Liver (tissue), 8 donors: ENCODE measurements at regions not wholly inside any gene's neighbourhood (a gene's known extent, or its start where the extent isn't known, plus 50 kb on each side); places are given as distances from the start of the nearest gene placed in this dataset.

Source experiments
- DNase-seq: peaks from one replicate; pipeline ENCODE4 v3.0.0-alpha.2; 2017; ENCODE audit warnings: low spot score
- H3K27ac ChIP-seq, 2 donors: one replicate each; pipeline ENCODE4 v1.7.0; 2013; ENCODE audit warnings: inconsistent platforms in 2 of 2, low read length in 2 of 2, control low read depth in 1 of 2, low read depth in 1 of 2, mild to moderate bottlenecking in 1 of 2
- H3K27me3 ChIP-seq, 4 donors: one replicate each; pipeline versions ENCODE4 v1.6.1 to v1.7.0; 2013; ENCODE audit warnings: low read length in 3 of 4, inconsistent platforms in 1 of 4, mild to moderate bottlenecking in 1 of 4, moderate library complexity in 1 of 4; ENCODE audit not compliant: control insufficient read depth in 4 of 4, insufficient read depth in 4 of 4
- H3K36me3 ChIP-seq, 4 donors: one replicate each; pipeline versions ENCODE4 v1.6.1 to v1.7.0; 2013; ENCODE audit warnings: low read length in 3 of 4, mild to moderate bottlenecking in 3 of 4, low read depth in 1 of 4, moderate library complexity in 1 of 4; ENCODE audit not compliant: control insufficient read depth in 4 of 4, insufficient read depth in 3 of 4
- H3K4me1 ChIP-seq, 4 donors: one replicate each; pipeline versions ENCODE4 v1.6.1 to v1.7.0; 2013; ENCODE audit warnings: low read length in 3 of 4, mild to moderate bottlenecking in 3 of 4, moderate library complexity in 1 of 4; ENCODE audit not compliant: control insufficient read depth in 4 of 4, insufficient read depth in 4 of 4
- H3K4me3 ChIP-seq, 3 donors: one replicate each; pipeline versions ENCODE4 v1.6.1 to v1.7.0; 2013; ENCODE audit warnings: low read length in 3 of 3, control low read depth in 1 of 3, low read depth in 1 of 3, mild to moderate bottlenecking in 1 of 3
- H3K9ac ChIP-seq, 2 donors: one replicate each; pipeline ENCODE4 v1.7.0; 2013; ENCODE audit warnings: low read length in 2 of 2, mild to moderate bottlenecking in 2 of 2, moderate library complexity in 2 of 2, control low read depth in 1 of 2, low read depth in 1 of 2
- H3K9me3 ChIP-seq, 4 donors: one replicate each; pipeline versions ENCODE4 v1.6.1 to v1.7.0; 2013; ENCODE audit warnings: low read length in 3 of 4; ENCODE audit not compliant: control insufficient read depth in 4 of 4
- ATF3 ChIP-seq: IDR thresholded peaks from 2 replicates; pipeline ENCODE4 v1.6.1; 2016; ENCODE audit warnings: antibody characterized with exemption
- CTCF ChIP-seq: fragments of 150-350 bp; IDR thresholded peaks from 2 replicates; pipeline ENCODE4 v1.5.1; 2017; ENCODE audit warnings: improper control_type of control experiment, low read depth, low read length; ENCODE audit not compliant: missing input control
- EGR1 ChIP-seq, 2 donors: IDR thresholded peaks; 2 replicates each; pipeline ENCODE4 v1.6.1; 2016 to 2018; ENCODE audit warnings: antibody characterized with exemption in 2 of 2, low read depth in 2 of 2
- FOXA1 ChIP-seq: IDR thresholded peaks from 2 replicates; pipeline ENCODE4 v1.6.1; 2016; ENCODE audit warnings: antibody characterized with exemption
- FOXA2 ChIP-seq: IDR thresholded peaks from 2 replicates; pipeline ENCODE4 v1.6.1; 2016; ENCODE audit warnings: antibody characterized with exemption
- HNF4A ChIP-seq, 2 donors: conservative IDR thresholded peaks; 2 replicates each; pipeline ENCODE4 v1.6.1; 2016; ENCODE audit warnings: antibody characterized with exemption in 2 of 2, mild to moderate bottlenecking in 2 of 2
- HNF4G ChIP-seq: IDR thresholded peaks from 2 replicates; pipeline ENCODE4 v1.6.1; 2016; ENCODE audit warnings: antibody characterized with exemption
- JUND ChIP-seq, 2 donors: IDR thresholded peaks; 2 replicates each; pipeline ENCODE4 v1.6.1; 2016; ENCODE audit warnings: antibody characterized with exemption in 2 of 2
- NR2F2 ChIP-seq: IDR thresholded peaks from 2 replicates; pipeline ENCODE4 v1.6.1; 2016; ENCODE audit warnings: antibody characterized with exemption
- RAD21 ChIP-seq, 2 donors: IDR thresholded peaks; 2 replicates each; pipeline ENCODE4 v1.6.1; 2016; ENCODE audit warnings: antibody characterized with exemption in 2 of 2, mild to moderate bottlenecking in 2 of 2
- SP1 ChIP-seq: IDR thresholded peaks from 2 replicates; pipeline ENCODE4 v1.6.1; 2018; ENCODE audit warnings: antibody characterized with exemption, mild to moderate bottlenecking
- TAF1 ChIP-seq: conservative IDR thresholded peaks from 2 replicates; pipeline ENCODE4 v1.6.1; 2016; ENCODE audit warnings: antibody characterized with exemption, mild to moderate bottlenecking
- YY1 ChIP-seq: IDR thresholded peaks from 2 replicates; pipeline ENCODE4 v1.6.1; 2016; ENCODE audit warnings: antibody characterized with exemption, mild to moderate bottlenecking
- WGBS: extraction: QIAGEN DNeasy Blood & Tissue Kit; methylation state at CpG from one replicate; pipeline ENCODE4 v1.1.7; 2013; 5-methylcytosine and 5-hydroxymethylcytosine counted together
- TF ChIP-seq, protein P1 (sequence below): IDR thresholded peaks from 2 replicates; pipeline ENCODE4 v1.6.1; 2016; ENCODE audit warnings: antibody characterized with exemption
- TF ChIP-seq, protein P2 (sequence below): IDR thresholded peaks from 2 replicates; pipeline ENCODE4 v1.6.1; 2016; ENCODE audit warnings: antibody characterized with exemption, mild to moderate bottlenecking
- TF ChIP-seq, protein P3 (sequence below): IDR thresholded peaks from 2 replicates; pipeline ENCODE4 v1.6.1; 2016; ENCODE audit warnings: antibody characterized with exemption
- donor health status: healthy.
- donor health status: healthy.
- donor health status: healthy.
- donor health status: healthy.
- donor health status: healthy.

DNA sequence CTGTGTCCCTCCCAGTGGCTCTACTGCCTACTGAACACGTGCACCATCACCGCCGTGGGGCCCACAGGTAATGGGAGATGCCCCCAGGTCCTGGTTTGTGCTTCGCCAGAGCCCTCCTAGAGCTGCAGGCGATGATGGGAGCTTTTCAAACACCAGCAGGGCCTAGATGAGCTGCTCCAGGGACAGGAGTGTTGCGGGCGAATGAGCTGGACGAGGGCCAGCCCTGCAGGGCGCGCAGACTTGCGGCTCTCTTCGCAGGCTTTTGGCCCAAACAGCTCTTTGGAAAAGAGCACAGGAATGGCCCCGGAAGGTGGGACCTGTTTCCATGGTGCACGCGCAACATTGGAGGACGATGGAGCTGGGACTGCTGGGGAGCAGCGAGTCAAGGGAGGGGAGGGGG is 409.3 kb upstream of the SULF2 start:
- Histone ChIP-seq H3K36me3 (no peaks in the 10 kb centered on the region), H3K4me3 (no peak overlapping the region), H3K9me3 (no peaks in the 10 kb centered on the region), H3K27ac (no peak overlapping the region), H3K4me1 (no peaks in the 10 kb centered on the region), H3K27me3 (no peaks in the 10 kb centered on the region), H3K9ac (no peak overlapping the region)
- no peak for DNase-seq
- TF ChIP-seq HNF4A (conservative IDR thresholded peaks at IDR 0.05): no peak
- TF ChIP-seq, protein P1, sequence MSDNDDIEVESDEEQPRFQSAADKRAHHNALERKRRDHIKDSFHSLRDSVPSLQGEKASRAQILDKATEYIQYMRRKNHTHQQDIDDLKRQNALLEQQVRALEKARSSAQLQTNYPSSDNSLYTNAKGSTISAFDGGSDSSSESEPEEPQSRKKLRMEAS: no peak
- TF ChIP-seq, protein P2, sequence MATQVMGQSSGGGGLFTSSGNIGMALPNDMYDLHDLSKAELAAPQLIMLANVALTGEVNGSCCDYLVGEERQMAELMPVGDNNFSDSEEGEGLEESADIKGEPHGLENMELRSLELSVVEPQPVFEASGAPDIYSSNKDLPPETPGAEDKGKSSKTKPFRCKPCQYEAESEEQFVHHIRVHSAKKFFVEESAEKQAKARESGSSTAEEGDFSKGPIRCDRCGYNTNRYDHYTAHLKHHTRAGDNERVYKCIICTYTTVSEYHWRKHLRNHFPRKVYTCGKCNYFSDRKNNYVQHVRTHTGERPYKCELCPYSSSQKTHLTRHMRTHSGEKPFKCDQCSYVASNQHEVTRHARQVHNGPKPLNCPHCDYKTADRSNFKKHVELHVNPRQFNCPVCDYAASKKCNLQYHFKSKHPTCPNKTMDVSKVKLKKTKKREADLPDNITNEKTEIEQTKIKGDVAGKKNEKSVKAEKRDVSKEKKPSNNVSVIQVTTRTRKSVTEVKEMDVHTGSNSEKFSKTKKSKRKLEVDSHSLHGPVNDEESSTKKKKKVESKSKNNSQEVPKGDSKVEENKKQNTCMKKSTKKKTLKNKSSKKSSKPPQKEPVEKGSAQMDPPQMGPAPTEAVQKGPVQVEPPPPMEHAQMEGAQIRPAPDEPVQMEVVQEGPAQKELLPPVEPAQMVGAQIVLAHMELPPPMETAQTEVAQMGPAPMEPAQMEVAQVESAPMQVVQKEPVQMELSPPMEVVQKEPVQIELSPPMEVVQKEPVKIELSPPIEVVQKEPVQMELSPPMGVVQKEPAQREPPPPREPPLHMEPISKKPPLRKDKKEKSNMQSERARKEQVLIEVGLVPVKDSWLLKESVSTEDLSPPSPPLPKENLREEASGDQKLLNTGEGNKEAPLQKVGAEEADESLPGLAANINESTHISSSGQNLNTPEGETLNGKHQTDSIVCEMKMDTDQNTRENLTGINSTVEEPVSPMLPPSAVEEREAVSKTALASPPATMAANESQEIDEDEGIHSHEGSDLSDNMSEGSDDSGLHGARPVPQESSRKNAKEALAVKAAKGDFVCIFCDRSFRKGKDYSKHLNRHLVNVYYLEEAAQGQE: no peak
- TF ChIP-seq, protein P3, sequence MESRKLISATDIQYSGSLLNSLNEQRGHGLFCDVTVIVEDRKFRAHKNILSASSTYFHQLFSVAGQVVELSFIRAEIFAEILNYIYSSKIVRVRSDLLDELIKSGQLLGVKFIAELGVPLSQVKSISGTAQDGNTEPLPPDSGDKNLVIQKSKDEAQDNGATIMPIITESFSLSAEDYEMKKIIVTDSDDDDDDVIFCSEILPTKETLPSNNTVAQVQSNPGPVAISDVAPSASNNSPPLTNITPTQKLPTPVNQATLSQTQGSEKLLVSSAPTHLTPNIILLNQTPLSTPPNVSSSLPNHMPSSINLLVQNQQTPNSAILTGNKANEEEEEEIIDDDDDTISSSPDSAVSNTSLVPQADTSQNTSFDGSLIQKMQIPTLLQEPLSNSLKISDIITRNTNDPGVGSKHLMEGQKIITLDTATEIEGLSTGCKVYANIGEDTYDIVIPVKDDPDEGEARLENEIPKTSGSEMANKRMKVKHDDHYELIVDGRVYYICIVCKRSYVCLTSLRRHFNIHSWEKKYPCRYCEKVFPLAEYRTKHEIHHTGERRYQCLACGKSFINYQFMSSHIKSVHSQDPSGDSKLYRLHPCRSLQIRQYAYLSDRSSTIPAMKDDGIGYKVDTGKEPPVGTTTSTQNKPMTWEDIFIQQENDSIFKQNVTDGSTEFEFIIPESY: no peak
- TF ChIP-seq ATF3: no peak
- no peak for TF ChIP-seq NR2F2
- TF ChIP-seq EGR1 (IDR thresholded peaks at IDR 0.05; ENCODE audit: low read depth in 2 of 2): no peak
- no peak for TF ChIP-seq HNF4G
- no peak for TF ChIP-seq FOXA2
- TF ChIP-seq RAD21 (IDR thresholded peaks at IDR 0.05): no peak
- TF ChIP-seq YY1: no peak
- TF ChIP-seq TAF1: no peak
- no peak for TF ChIP-seq CTCF
- no peak for TF ChIP-seq FOXA1
- no peak for TF ChIP-seq JUND (IDR thresholded peaks at IDR 0.05)
- TF ChIP-seq SP1: no peak
- 94% methylated on average over 17 of the region's 17 CpGs for WGBS
